Stimulated activated CD4-positive, alpha-beta T cell treated with anti-CD3 and anti-CD28 coated beads, TNF-alpha, amount 100 ng/mL, for 1 hour (primary cell): ENCODE measurements at regions not wholly inside any gene's neighbourhood (a gene's known extent, or its start where the extent isn't known, plus 50 kb on each side); places are given as distances from the start of the nearest gene placed in this dataset.
"Not testable (repeated sequence)": the region's sequence is repeated elsewhere in the genome, so short reads cannot be mapped to it uniquely, and the experiment has no call there.

Experiments used
- DNase-seq, 3 donors: peaks; one replicate each; pipeline ENCODE4 v3.0.0-alpha.2; 2020; ENCODE audit warnings: low read depth in 3 of 3, low spot score in 1 of 3

DNA sequence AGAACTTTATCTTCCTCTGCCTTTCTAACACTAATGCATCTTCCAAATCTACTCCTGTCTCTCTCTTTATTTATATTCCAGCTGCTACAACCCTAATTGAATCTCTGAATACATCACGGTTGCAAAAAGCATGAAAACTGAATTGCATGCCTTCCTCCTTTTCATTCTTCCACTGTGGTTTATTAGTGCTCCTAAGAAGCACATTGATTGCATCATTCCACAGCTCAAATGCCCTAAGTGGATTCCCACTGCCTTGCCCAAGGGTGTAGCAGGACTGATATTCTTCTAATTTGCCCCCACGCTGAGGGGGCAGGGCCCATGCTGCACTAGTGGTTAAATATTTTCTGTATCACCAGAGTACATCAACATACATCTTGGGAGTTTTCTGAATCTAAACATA lies 640.8 kb downstream of the EFNB2 start:
- no peak for DNase-seq

DNA sequence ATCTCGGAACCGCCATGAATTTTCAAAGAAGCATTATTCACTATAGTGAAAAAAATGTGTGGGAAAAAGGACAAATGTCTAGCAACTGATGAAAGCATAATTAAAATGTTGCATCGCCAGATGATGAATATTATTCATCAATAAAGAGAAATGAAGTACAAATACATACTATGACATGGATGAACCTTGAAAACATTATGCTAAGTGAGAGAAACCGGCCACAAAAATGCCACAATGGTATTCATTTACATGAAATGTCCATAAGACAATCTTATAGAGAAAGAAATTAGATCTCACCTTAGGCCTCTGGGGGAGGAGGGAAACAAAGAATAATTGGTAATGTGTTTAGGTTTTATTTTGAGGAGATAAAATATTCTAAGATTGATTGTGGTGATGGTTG lies 645.0 kb downstream of the EFNB2 start:
- DNase-seq: no peak

DNA sequence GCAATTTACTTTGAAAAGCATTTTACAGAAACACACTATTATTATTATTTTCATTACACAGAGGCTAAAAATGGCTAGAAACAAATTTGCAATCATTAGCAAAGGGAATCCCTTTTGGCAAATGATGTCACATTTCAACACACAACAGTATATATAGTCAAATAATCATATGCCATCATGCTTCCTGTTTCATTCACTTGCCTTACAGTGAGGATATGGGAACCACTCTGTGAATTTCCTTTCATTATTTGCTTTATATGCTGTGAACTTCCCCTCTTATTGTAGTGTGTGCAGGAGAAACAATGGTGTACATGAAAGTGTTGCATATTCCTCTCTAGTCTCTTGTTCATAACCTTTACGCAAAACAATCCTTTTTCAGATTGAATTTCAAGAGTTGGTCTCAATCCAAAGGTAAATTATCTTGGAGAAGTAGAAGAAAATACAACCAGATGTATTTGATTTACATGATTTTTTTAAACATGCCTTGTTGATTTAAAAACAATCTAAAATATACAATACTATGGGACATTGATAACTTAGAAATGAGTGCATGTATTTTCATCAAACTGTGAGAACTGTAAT lies 657.3 kb downstream of the EFNB2 start:
- no peak for DNase-seq

DNA sequence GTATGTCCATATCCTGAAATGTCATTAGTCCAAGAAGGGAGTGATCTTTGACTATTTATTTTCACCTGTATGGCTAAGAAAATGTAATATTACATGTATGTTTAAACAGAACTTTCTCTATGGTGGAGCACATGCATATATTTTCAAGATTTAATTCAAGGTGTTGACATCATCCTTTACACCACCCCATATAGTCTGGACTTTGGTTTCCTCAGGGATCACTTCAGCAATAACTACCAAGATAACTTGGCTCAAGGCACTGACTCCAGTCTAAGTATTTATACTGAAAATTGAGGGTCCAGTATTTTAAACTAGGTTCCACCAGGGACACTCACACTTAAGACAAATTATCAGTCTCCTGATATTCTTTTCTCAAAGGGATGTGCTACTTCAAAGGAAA lies 660.6 kb downstream of the EFNB2 start:
- no peak for DNase-seq

DNA sequence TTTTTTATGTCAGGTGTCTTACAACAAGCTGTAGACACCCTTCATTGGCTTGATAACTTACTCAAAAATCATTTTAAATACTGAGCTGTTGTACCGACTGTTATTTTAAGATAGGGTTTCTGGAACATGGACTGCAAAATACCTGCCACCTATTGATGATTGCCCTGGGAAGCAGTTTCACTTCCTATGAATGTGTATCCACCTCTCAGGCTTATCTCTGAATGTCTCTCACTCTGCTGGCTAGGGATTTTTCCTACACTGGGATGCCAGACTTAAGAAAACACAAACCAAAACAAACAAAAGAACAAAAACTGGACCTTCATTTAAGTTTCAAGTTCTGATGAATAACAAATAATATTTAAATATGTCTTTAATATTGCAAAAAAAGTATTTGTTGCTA lies 663.7 kb downstream of the EFNB2 start:
- DNase-seq: no peak

DNA sequence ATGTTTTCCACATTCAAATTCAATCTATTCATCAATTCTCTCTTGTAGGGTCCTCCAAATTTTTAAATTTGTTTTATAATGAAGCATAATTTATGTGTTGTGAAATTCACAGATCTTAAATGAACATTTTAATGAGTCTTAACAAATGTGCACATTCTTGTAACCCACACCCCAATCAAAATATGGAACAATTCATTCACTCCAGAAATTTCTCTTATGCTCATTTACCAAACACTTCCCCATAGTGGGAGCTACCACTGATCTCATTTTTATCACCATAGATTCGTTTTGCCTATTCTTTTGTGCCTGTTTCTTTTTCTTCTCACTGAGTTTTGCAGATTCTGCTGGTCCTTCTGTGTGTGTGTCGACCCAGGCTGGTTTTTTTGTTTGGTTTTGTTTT lies 664.1 kb downstream of the EFNB2 start:
- no peak for DNase-seq

DNA sequence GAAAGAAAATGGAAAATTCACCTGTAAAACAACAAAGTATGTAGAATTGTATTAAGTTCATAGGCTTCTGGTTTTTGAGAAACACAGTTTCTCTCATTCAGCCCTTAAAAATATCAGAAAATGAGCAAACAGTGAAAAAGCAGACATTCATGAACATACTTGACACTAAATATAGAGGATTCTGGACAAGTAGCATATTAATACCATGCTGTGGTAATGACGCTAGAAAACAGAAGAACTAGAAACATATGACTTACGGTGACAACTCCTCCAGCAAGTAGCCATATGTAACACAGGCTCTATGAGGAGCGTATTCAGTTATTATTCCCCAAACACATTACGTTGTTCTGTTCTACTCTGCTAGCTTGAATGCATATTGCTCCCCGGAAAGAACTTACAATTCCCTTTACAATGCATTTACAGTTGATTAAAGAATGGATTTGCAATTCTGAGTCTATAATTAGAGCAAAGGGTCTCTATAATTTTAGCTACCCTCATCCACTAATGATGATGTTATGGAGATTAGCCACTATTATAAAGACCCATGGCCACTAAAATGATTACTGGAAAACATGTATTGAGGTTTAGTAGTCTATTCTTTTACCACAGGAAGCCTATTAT lies 672.1 kb downstream of the EFNB2 start:
- DNase-seq: no peak

DNA sequence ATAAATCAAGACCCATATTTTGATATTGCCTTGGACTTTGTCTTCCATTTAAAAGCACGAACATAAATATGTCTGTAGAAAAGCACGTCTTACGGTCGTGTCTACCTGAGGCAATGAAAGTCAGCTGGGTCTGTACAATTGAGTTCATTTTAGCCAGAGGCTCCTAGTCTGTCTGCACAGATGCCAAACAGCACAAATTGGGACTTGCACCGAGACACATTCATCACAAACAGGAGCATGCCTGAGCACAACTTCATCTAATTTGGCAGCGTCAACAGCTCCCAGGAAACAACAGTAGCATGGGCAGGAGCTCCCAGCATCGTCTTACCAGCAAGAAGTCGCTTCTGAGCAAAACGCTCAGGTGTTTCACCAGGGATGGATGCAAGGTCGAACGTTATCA lies 687.0 kb downstream of the EFNB2 start:
- no peak for DNase-seq

DNA sequence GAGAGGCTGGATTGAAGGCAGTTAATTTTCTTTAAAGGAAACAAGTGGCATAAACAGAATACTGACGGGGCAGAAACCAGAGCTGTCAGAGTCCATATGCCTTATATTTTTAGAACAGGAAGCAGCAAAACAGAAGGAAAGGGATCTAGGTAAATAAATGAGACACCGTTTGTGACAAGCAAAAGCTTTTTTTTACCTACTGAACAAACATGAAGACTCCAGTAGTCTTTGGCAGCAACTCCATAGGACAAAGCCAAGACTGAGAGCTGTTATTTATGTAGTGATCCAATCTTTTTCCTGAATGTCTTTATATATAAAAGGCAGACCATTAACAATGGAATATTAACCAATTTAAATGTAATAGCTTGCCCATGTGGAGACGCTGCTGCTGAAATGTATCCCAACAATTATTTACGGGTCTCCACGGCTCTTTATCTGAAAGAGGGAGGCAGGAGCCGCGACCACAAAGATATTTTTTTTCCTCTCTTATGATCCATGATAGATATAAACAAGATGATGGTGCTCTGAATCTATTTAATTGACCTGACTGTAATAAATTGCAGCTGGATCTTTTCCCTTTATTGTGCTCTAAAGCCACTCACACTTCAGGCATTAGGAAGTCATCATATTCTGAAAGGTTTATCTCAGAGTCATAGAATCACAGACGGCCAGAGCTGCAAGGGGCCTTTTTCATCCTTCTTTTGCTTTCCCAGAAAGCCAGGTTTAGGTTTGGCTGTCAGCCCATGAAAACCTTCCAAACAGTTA lies 687.8 kb downstream of the EFNB2 start:
- no peak for DNase-seq

DNA sequence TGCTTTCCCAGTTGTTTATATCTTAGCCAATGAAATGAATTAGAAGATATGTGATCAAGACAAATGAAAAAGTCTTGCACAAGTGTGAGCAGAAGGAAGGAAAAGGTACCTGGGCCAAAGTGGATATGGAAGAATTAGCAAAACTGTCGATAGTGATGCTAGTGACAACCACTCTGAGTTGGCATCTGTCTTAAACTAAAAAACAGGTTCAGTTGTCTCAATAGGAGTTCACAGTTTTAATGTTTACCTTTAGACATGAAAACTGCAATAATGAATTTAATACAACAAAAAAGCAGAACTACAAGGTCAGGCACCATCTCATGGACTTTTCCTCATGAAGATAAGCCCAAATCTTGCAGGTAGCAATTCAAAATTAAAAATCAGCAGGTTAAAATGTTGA lies 688.5 kb downstream of the EFNB2 start:
- no peak for DNase-seq

DNA sequence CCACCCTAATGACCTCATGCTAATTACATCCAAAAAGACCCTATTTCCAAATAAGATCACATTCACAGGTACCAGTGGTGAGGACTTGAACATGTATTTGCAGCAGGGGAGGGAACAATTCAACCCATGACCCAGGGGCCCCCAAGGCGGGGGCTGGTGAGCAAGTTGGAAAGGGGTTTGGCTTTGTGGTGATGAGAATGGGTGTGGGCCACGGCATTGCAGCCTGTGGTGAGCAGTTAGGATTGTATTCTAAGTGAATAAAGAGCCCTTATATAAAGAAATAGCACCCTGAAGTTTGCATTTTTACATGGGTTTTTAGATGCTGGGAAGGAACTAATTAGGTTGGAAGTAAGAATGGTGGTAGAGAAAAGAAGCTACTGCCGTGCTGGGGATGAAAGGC lies 694.2 kb downstream of the EFNB2 start:
- no peak for DNase-seq

DNA sequence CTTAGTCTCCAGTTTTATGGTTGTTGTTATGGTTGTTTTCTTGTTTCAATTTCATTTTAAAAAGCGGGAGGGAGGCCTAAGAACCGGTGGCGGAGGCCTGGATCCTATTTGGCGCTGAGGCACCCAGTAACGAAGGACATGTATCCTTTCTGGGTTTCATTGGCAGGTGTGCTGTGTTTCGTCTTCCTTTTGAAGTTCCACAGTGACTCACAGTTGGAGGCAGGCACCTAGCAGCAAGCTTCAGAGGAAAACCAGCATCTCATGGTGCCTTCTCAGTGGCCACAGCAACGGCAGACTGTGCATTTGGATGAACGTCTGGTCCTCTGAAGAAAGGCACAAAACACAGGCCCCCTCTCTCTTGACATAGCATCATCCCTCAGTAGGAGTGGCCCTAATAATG lies 697.2 kb downstream of the EFNB2 start:
- DNase-seq: no peak

DNA sequence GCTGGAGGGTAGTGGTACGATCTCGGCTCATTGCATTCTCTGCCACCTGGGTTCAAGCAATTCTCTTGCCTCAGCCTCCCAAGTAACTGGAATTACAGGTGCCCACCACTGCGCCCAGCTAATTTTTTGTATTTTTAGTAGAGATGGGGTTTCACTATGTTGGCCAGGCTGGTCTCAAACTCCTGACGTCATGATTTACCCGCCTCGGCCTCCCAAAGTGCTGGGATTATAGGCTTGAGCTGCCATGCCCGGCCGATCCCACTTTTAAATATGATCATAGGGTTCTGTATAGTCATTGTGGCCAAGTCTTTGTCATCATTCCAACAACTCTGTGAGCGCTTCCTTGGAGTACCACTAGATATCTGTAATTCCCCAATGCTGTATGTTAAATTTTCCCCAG lies 698.2 kb downstream of the EFNB2 start:
- DNase-seq: not testable (repeated sequence)

DNA sequence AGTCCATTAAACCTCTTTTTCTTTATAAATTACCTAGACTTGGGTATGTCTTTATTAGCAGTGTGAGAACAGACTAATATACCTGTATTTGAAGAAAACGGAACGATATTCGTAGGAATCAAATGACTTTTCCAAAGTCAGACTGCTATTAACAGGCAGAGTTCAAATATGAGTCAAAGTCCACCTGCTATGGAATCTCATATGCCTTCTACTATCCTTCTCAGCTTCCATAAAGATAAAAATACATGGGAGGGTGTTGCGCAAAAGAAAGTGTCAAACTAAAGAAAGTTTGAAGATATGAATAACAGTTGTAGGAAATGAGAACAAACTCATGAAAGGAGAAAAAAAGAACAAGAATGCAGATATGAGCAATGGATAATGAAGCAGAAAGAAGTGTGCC lies 704.6 kb downstream of the EFNB2 start:
- no peak for DNase-seq

DNA sequence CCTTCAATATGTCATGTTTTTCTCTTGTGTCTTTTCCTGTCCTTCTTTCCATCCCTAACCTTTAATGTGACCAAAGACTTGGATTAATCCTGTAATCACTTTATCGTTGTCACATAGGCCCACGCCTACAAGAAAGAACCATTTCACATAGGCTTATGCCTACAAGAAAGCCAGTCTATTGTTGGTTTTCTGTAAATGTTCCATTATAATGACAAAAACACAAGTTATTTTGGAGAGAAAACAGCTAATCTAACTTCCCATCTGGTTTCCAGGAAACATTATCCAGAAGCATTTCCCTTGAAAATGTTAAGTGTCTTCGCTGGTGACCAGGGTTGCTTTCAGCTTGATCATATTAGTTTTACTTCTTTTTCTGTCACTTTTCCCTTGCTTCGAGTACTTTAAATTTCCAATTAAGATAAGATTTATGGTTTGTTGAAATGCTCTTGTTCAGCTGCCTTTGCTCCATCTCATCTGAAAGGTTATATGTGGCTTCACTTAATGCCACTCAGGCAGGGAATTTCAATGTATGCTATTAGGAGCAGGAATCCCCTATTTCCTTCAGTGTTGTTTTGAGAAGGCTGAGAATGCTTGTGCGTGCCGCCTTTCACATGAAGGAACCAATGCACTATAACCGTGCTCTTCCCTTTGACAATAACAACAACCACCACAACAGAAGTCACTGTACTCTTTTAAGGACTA lies 708.2 kb downstream of the EFNB2 start:
- no peak for DNase-seq

DNA sequence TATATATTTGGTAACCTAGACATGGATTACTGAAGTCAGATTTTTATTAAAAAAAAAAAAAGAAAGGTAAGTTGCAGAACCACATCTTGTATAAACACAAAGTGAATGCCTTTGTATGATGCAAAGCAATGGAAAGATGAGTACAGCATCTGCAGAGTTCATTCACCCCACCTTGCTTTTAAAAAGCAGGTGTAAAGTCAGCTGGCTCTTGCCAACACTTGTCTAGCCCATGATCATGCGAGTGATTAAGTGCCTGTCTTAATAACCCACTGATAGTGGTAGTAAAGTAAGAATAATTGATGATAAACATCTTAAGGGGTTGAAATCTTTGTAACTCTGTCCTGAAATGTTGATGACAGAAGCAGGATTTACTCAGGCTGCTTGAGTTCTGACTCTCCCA lies 710.4 kb downstream of the EFNB2 start:
- DNase-seq: no peak

DNA sequence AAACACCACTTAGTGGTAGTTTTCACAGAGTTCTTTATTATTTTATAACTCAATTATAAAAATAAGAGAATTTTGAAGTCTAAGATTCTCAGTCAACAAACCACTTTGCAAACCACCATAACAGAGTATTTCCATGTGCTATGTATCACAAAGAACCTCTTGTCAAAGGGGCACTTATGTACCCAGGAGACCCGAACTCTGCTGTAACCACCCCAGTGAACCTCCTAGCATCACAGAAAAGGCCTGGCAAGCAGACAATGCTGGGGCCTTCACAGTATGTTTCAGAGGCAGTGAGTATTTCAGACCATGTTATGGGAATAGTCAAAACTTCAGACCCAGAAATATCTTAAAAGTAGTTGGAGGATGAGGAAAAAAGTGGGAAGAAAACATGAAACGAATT lies 714.1 kb downstream of the EFNB2 start:
- no peak for DNase-seq

DNA sequence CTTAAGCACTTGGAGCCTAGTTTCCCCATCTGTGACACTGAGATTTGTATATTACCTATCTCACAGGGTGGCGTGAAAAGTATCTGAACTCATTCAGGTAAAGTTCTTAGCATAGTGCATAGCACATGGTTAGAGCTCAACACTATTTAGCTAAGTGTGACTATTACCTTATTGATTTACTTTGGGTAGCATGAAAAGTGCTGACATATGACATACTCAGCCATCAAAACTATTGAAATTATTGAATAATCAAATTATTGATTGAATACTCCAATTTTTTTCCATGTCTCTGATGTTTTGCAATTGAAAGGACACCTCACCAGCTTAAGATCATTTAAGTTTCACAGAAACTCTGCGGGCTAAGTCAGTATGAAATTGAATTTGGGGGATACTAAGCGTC lies 715.0 kb downstream of the EFNB2 start:
- no peak for DNase-seq

DNA sequence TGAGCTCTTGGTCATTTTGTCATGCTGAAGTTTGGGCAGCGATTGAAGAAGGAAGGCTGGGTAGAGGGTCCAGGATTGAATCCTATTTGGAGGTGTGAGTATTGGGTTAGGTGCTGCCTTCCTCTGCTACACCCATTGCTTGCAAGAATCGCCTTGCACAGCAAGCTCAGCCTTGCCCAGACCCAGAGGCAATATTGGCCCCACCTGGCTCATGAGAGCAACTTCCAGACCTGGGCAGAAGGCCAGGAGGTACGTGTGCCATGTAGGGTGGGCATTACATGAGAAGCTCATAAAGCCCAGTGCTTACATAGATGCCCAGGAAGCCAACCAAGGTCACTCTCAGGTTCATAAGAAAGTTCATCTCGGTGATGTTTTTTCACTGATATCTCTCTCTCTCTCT lies 718.0 kb downstream of the EFNB2 start:
- DNase-seq: no peak

DNA sequence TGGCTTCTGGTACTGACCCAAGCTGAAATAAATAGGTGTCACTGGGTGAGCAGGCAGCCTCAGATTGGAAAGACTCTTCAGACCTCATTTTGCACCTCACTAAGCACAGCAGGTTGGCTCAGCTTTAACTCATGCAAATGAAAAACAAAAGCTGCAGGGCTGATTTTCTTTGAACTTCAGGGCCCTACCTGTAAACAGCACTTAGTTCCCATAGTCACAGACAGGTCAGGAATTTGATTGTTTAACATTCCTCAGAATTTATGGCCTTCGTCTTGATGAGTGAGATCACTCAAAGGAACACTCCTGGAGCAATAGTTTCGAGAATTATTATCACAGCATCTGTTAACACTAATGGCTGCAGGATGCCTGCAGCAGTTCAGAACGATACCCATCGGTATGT lies 718.5 kb downstream of the EFNB2 start:
- no peak for DNase-seq

DNA sequence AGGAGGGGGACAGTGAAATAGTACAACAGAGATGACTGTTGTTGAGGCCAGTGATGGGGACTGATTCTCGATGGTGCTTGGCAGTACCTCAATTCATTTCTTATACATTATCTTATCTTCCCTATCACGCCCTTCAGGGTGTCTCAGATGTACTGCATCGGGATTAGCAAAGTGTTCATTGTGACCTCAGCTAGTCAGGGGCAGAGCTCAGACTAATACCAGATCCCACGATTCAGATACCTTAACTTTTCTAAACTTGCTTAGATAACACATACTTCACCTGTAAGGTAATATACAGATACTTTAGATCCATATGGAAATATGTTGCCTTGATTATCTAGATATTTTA lies 720.6 kb downstream of the EFNB2 start:
- no peak for DNase-seq

DNA sequence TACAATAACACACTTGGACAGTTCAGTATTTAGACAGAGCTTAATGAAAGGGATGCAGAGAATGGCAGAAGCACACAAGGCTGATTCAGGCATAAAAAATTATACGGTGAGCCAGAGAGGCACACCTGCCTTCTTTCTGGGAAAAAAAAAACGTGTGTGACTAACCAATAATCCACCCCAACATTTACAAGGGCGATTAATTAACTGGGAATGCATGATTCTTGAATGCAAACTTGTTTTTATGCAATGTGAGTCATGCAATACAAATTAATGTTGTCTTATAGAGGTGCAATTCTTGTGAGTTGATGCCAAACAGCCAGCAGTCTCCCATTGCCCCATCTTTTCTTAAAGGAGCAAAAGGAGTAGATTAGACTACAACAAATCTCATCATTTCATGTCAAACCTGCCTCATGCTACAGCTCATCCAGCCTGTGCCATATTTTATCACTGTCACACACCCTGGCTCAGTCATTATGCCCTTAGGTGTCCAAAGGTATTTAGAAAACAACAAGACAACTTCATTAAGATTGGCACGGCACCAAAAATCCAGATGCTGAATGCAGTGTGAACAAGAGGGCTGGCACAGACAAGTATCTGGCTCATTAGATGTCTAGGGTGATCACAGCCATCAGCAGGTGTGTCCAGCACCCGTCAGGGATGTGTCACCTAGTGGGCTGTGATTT lies 721.1 kb downstream of the EFNB2 start:
- DNase-seq: no peak
